WI38 (cell line): ENCODE measurements at regions not wholly inside any gene's neighbourhood (a gene's known extent, or its start where the extent isn't known, plus 50 kb on each side); places are given as distances from the start of the nearest gene placed in this dataset.

Experiments
- H3K4me3 ChIP-seq: 2 replicates; pipeline ENCODE4 v1.5.1; 2011; ENCODE audit warnings: low read depth, mild to moderate bottlenecking, control low read depth, low read length
- CTCF ChIP-seq: IDR thresholded peaks from 2 replicates; pipeline ENCODE4 v1.5.1; 2012; ENCODE audit warnings: low read depth, mild to moderate bottlenecking, control low read depth, low read length

- H3K4me3 ChIP-seq, result no peak overlapping the region
- no peak for TF ChIP-seq CTCF
These were observed 548.6 kb upstream of the TBX3 start for GRCh38 chr12:115232455-115233156.

DNA sequence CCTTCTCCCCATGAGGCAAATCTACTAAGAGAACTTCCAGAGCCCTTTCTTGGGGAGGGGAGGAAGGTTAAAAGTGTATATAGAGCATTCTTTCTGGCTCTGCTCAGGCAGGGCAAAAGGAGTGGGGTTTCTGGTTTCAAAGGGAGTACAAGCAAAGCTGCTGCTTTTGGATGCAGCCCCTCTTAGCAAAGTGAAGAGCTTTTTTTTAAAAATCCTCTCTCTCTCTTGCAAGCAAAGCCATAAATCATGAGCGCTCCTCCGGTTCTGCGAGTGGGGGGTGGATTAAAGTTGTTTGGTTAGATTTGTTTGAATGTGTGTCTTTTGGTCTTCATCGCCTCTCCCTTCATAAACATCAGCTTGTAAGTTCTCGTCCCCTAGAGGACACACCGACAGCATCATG lies 546.6 kb upstream of the TBX3 start:
- H3K4me3 ChIP-seq, result no peak overlapping the region
- TF ChIP-seq CTCF, result no peak

DNA sequence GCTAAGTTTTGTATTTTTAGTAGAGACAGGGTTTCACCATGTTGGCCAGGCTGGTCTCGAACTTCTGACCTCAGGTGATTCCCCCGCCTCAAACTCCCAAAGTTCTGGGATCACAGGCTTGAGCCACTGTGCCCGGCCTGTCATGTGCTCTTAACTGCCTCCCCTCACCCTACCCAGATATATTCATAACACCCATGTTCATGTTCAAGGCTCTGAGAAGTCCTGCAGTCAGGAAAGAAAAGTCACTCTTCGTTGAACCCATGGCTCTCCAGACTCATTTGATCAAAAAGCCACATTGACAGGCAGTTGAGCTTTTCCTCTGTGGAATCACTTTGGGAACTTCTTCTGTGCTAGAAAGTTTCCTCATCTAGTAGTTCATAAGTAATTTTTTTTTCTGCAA lies 545.5 kb upstream of the TBX3 start:
- no peak overlapping the region for H3K4me3 ChIP-seq
- TF ChIP-seq CTCF, result no peak

- H3K4me3 ChIP-seq, result no peak overlapping the region
- no peak for TF ChIP-seq CTCF
These were observed 544.5 kb upstream of the TBX3 start for GRCh38 chr12:115228434-115228833.

DNA sequence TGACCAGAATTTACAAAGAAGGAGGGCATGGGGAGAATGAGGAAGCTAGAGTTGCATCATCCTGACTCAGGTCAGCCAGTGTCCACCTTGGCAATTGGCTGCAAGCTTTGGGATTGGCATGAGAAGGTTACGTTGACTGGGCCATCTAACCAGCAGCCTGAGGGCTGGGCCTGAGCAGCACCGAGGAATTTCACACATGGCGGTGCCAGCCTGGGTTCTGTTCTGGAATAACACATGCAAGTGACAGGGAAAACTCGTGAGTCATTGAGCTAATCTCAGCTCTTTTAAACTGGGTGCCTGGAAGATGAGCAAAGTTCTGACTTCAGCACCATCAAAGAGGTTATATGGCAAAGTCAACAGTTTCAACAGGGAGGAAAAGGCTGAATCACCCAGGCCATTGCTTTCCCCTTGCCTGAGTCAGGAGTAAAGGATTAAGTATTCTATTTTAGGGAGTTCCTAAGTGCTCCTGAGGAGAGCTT lies 543.2 kb upstream of the TBX3 start:
- TF ChIP-seq CTCF, result no peak
- no peak overlapping the region for H3K4me3 ChIP-seq

GRCh38 chr12:115225845-115226244 lies 541.9 kb upstream of the TBX3 start:
- H3K4me3 ChIP-seq, result no peak overlapping the region
- TF ChIP-seq CTCF, result no peak

DNA sequence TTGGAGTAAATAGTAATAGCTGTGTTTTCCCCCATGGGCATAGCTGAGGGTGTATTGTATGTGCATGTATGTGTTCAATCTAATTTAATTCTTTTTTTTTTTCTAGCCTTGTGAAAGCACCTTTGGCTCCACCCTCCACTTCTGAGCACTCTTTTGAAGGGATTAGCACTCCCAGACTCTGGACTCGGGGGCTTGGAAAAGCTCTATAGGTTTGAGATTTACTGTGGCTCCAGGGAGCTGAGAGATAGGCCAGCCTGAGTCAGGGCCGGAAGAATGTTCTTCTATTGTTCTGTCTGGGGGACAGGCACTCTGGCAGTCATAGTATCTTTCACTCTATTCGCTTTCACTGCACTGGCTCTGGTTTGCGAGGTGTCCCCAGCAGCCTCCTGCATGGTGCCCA lies 540.0 kb upstream of the TBX3 start:
- H3K4me3 ChIP-seq, result no peak overlapping the region
- TF ChIP-seq CTCF, result no peak
